ENCODE measurements at regions not wholly inside any gene's neighbourhood (a gene's known extent, or its start where the extent isn't known, plus 50 kb on each side); places are given as distances from the start of the nearest gene placed in this dataset.
A peak's percentile ranks its signal among the peaks of the same experiment; 100 is the strongest.

DNA sequence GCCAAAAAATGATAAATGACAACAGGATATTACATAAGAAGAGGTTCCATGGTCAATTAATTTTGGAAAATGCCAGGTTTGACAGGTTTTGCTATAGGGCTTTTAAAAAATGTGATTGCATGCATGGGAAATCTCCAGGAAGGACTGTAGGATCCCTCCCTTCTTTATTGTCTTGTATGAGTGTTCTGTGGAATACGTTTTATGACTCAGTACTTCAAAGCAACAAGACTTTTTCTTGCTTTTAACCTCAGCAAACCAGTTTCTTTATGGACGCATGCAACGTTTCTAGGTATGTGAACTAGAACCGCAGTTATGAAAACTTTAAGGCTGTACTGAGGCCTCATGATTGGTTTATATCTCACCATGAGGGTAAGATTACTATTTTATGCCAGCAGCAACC lies 76.6 kb upstream of the NTRK2 start:
- DNase-seq (ENCODE audit: low spot score), result no peak
- TF ChIP-seq CTCF (IDR thresholded peaks at IDR 0.05; ENCODE audit: extremely low read depth, insufficient read depth, missing control alignments), result no peak
- in situ Hi-C loops (cut with MboI; ENCODE audit: low pct_unique_long_range_greater_than_20kb, low sequenced_read_pairs, unreplicated experiment), result no loop called here

DNA sequence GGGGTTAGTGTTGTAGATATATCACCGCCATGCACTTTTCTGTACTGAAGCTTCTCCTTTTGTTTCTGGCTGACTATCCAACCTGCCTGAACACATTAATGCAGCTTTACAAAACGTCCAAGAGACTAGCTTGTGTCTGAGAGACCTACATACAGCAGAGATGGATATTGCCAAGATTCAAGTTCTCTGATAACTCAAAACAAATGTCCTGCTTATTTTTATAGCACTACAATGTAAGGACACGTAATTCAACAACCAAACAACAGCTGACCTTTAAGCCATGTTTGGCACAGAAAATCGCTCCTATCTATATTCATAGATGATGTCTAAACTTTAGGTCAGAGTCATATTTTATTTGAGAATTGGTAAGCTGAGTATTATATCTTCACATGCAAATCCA lies 76.2 kb upstream of the NTRK2 start:
- no peak for TF ChIP-seq CTCF (IDR thresholded peaks at IDR 0.05; ENCODE audit: extremely low read depth, insufficient read depth, missing control alignments)
- DNase-seq (ENCODE audit: low spot score), result no peak
- in situ Hi-C loops (cut with MboI; ENCODE audit: low pct_unique_long_range_greater_than_20kb, low sequenced_read_pairs, unreplicated experiment), result no loop called here

GRCh38 chr9:84597131-84597530 lies 72.4 kb upstream of the NTRK2 start:
- TF ChIP-seq CTCF (IDR thresholded peaks at IDR 0.05; ENCODE audit: extremely low read depth, insufficient read depth, missing control alignments), result no peak
- in situ Hi-C loops (cut with MboI; ENCODE audit: low pct_unique_long_range_greater_than_20kb, low sequenced_read_pairs, unreplicated experiment), result no loop called here
- peak; percentile 35 for DNase-seq (ENCODE audit: low spot score)

DNA sequence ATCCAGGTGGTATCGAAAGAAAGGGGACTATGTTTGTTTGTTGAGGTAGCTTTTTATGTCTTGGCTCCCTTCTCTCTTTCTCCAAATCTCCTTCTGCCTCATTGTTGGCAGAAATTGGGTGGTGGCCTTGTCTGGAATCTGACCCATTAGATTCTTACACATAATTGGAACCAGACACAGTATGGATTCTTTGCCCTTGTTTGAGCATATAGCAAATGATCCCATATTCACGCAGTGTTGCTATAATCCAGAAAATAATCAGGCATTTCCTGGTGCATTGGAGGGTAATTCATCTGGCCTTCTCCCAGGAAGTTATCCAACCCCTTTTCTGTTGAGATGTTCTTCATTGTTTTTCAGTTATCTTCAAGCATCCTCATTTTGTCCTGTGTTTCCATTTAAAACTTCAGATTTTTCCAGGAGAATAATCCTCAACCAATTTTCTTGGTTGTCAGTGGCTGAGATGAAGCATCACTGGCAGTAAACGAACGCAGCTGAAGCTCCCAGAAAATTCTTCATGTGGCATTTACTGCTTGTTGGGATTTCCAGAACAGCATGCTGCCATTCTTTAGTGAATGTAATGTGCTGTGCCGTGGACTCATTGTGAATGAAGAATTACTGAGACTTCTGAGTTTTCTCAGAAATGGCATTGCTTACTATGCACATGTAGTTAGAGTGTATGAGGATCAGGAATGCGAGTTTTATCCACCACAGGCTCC lies 70.5 kb upstream of the NTRK2 start:
- no peak for TF ChIP-seq CTCF (IDR thresholded peaks at IDR 0.05; ENCODE audit: extremely low read depth, insufficient read depth, missing control alignments)
- in situ Hi-C loops (cut with MboI; ENCODE audit: low pct_unique_long_range_greater_than_20kb, low sequenced_read_pairs, unreplicated experiment), result no loop called here
- no peak for DNase-seq (ENCODE audit: low spot score)

DNA sequence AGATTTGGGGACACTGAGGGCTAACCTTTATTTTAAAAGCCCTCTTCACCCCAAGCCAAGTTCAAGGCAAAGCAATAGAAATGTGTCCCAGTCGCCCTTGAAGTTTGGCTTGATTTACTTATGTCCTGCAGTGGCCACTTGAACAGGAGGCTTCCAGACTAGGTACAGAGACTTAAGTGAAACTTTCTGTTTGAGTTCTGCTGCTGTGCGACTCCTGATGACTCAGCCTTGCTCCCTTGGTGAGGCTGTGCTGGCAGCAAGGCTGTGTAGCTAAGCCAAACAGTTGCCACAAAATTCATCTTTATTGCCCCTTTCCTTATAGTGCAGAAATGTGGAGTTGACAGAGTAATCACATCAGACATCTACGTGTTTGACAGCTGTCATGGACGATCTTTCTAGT lies 68.8 kb upstream of the NTRK2 start:
- TF ChIP-seq CTCF (IDR thresholded peaks at IDR 0.05; ENCODE audit: extremely low read depth, insufficient read depth, missing control alignments), result no peak
- in situ Hi-C loops (cut with MboI; ENCODE audit: low pct_unique_long_range_greater_than_20kb, low sequenced_read_pairs, unreplicated experiment), result no loop called here
- no peak for DNase-seq (ENCODE audit: low spot score)

GRCh38 chr9:84604223-84604622 lies 65.3 kb upstream of the NTRK2 start:
- in situ Hi-C loops (cut with MboI; ENCODE audit: low pct_unique_long_range_greater_than_20kb, low sequenced_read_pairs, unreplicated experiment), result no loop called here
- DNase-seq (ENCODE audit: low spot score), result no peak
- TF ChIP-seq CTCF (IDR thresholded peaks at IDR 0.05; ENCODE audit: extremely low read depth, insufficient read depth, missing control alignments), result no peak

All from GM13977 (cell line).